Motor neuron (in vitro differentiated cells): ENCODE measurements at regions not wholly inside any gene's neighbourhood (a gene's known extent, or its start where the extent isn't known, plus 50 kb on each side); places are given as distances from the start of the nearest gene placed in this dataset.

Experiments
- ATAC-seq, 8 experiments: fragments of 200-7000 bp; cut with Tn5 transposase; replicated peaks in 6 of 8; 2 replicates each; pipeline ENCODE4 v1.8.0; 2021; ENCODE audit warnings: mild to moderate bottlenecking in 8 of 8, moderate library complexity in 8 of 8
- H3K27ac ChIP-seq, 2 donors: fragments of 250-450 bp; sonication (Bioruptor Pico); 2 replicates each; pipeline ENCODE4 v1.9.0; 2021; ENCODE audit warnings: antibody characterized with exemption in 2 of 2, mild to moderate bottlenecking in 2 of 2, moderate library complexity in 1 of 2
- H3K4me1 ChIP-seq, 2 donors: fragments of 250-450 bp; sonication (Bioruptor Pico); replicated peaks in 1 of 2; 2 replicates each; pipeline ENCODE4 v1.6.1; 2021; ENCODE audit warnings: antibody characterized with exemption in 2 of 2, mild to moderate bottlenecking in 2 of 2, moderate library complexity in 1 of 2
- H3K4me3 ChIP-seq, 5 donors: fragments of 250-450 bp; sonication (Bioruptor Pico); 2 replicates each; pipeline ENCODE4 v1.9.0; 2021; ENCODE audit warnings: antibody characterized with exemption in 5 of 5, mild to moderate bottlenecking in 5 of 5, moderate library complexity in 4 of 5
- WGBS, 10 experiments: fragments of 450-650 bp; shearing (Covaris generic); methylation state at CpG; one replicate each; pipeline ENCODE4 v1.0.0; 2022; 5-methylcytosine and 5-hydroxymethylcytosine counted together
- in situ Hi-C, 9 experiments: fragments of 400-800 bp; cut with MboI; loops; one replicate each; pipeline ENCODE4 v1.15.0; 2021; ENCODE audit warnings: low sequenced_read_pairs in 9 of 9, low pct_unique_long_range_greater_than_20kb in 2 of 9; ENCODE audit not compliant: unreplicated experiment in 9 of 9

- WGBS, 10 experiments = 0 to 90% (median 51%) methylated on average over 1 to 6 of the region's 12 CpGs
- in situ Hi-C loops = no loop called here
- H3K4me3 ChIP-seq = no peak overlapping the region
- H3K27ac ChIP-seq = no peak overlapping the region
- ATAC-seq = peak in 3 of 8 experiments; percentile 26 to 56 (median 55)
- peaks cover 13 to 16% of the 10 kb centered on the region in 2 donors for H3K4me1 ChIP-seq
Observed at GRCh38 chr2:8392098-8392866, 289.6 kb upstream of the ID2 start.

DNA sequence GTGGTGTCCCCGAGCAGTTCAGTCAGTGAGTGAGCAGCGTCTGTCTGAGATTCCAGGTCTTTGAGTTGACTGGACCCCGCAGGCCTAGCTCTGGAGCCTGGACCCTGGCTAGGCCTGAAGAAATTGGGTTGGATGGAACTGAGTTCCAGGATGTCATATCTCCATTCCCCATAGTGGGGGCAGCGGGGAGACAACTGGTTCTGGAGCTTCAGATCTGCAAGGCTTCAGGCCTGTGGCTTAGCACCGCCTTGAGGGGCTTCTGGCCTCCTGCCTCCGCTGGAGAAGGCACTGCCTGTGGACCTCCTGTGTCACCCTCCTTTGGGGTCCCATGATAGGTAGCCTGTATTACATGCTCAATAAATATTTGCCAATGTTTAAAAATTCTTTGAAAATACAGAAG lies 288.4 kb upstream of the ID2 start:
- 75 to 100% (median 100%) methylated on average over 1 to 4 of the region's 6 CpGs; no CpG with 5 or more reads in 3 of the 10 experiments for WGBS, 10 experiments
- peaks cover 13 to 16% of the 10 kb centered on the region in 2 donors for H3K4me1 ChIP-seq
- no peak for ATAC-seq
- H3K4me3 ChIP-seq = no peak overlapping the region
- in situ Hi-C loops = no loop called here
- H3K27ac ChIP-seq = no peak overlapping the region

GRCh38 chr2:8394131-8394530 lies 287.7 kb upstream of the ID2 start:
- in situ Hi-C loops = no loop called here
- no peak for ATAC-seq
- 75 to 87% (median 80%) methylated on average over 1 to 5 of the region's 5 CpGs; no CpG with 5 or more reads in 5 of the 10 experiments for WGBS, 10 experiments

GRCh38 chr2:8394569-8395359 lies 287.1 kb upstream of the ID2 start:
- in situ Hi-C loops = no loop called here
- H3K27ac ChIP-seq = no peak overlapping the region
- no peak for ATAC-seq
- H3K4me3 ChIP-seq = no peak overlapping the region
- peaks cover 7 to 8% of the 10 kb centered on the region in 2 donors for H3K4me1 ChIP-seq
- WGBS, 10 experiments = 66 to 93% (median 78%) methylated on average over 3 to 9 of the region's 9 CpGs; no CpG with 5 or more reads in 1 of the 10 experiments

More at GRCh38 chr2:8394131-8394530, 287.7 kb upstream of the ID2 start:
- peaks cover 13 to 14% of the 10 kb centered on the region in 2 donors for H3K4me1 ChIP-seq
- H3K27ac ChIP-seq = no peak overlapping the region
- no peak overlapping the region for H3K4me3 ChIP-seq

GRCh38 chr2:8395718-8396117 lies 286.1 kb upstream of the ID2 start:
- 17 to 100% (median 20%) methylated on average over 1 of the region's 1 CpG; no CpG with 5 or more reads in 7 of the 10 experiments for WGBS, 10 experiments
- in situ Hi-C loops = no loop called here
- no peak overlapping the region for H3K4me3 ChIP-seq
- ATAC-seq = no peak
- H3K27ac ChIP-seq = no peak overlapping the region
- H3K4me1 ChIP-seq = peaks cover 5 to 6% of the 10 kb centered on the region in 2 donors

DNA sequence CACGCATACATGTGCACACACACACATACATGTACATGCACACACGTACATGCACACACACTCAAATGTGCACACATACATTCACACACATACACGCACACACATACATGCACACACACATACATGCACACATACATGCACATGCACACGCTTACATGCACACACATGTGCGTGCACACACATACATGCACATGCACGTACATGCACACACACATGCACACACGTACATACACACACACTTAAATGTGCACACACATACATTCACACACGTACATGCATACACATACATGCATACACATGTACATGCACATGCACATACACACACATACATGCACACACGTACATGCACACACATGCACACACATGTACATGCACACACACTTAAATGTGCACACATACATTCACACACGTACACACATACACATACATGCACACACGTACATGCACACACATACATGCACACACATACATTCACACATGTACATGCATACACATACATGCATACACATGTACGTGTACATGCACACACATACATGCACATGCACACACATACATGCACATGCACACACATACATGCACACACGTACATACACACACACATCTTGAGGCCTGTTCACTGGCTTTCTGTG lies 283.7 kb upstream of the ID2 start:
- Histone ChIP-seq H3K4me3 (no peak overlapping the region), H3K27ac (no peak overlapping the region), H3K4me1 (no peaks in the 10 kb centered on the region)
- 50 to 93% (median 71%) methylated on average over 3 to 9 of the region's 13 CpGs for WGBS, 10 experiments
- in situ Hi-C loops = no loop called here
- ATAC-seq = no peak

DNA sequence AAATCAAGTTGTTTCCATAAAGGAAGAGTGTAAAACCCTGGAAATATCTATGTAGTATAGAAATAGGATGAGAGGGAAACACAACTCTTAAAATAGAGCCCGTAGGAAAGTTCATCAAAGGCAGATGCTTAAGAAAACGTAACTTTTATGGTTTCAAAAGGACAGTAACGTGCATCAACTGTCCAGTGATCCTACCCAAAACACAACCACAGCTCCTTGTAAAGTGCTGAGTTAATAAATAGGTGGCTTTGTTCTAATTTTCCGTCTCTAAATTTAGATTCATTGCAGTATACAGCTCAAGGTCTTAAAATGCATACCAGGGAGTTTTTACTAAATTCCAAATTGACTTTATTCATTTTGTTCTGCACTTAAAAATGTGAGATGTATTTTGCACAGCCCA lies 282.1 kb upstream of the ID2 start:
- Histone ChIP-seq H3K4me3 (no peak overlapping the region), H3K27ac (no peak overlapping the region), H3K4me1 (no peaks in the 10 kb centered on the region)
- 27 to 94% (median 74%) methylated on average over 3 to 4 of the region's 4 CpGs; no CpG with 5 or more reads in 2 of the 10 experiments for WGBS, 10 experiments
- in situ Hi-C loops = no loop called here
- ATAC-seq = no peak

GRCh38 chr2:8400196-8400595 lies 281.7 kb upstream of the ID2 start:
- no peak overlapping the region for H3K27ac ChIP-seq
- ATAC-seq = no peak
- WGBS, 10 experiments = 0 to 96% (median 61%) methylated on average over 2 to 6 of the region's 10 CpGs; no CpG with 5 or more reads in 3 of the 10 experiments
- no peaks in the 10 kb centered on the region for H3K4me1 ChIP-seq
- no peak overlapping the region for H3K4me3 ChIP-seq
- in situ Hi-C loops = no loop called here

- Histone ChIP-seq H3K4me1 (no peaks in the 10 kb centered on the region), H3K4me3 (no peak overlapping the region), H3K27ac (no peak overlapping the region)
- in situ Hi-C loops = no loop called here
- ATAC-seq = no peak
- 0% methylated on average over 1 of the region's 1 CpG; no CpG with 5 or more reads in 8 of the 10 experiments for WGBS, 10 experiments
Observed at GRCh38 chr2:8402222-8402621, 279.6 kb upstream of the ID2 start.

DNA sequence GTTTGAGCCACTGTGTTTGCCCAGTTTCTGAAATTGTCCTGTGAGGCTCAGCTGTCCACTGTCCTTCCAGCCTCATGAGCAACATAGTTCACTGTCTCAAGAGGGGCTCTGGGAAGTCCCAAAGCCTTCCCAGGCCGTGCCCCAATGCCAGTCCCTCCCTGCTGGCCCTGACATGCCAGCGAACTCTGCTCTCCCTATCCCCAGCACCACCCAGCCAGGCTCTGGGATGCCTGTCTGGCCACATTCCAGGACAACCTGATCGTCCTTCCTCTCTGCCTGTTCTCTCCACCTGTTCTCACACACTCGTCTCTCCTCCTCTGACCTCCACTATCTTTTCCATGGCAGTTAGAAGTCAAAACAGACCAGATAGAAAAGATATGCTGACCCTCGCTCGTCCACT lies 278.0 kb upstream of the ID2 start:
- 0 to 100% (median 63%) methylated on average over 1 to 6 of the region's 6 CpGs; no CpG with 5 or more reads in 2 of the 10 experiments for WGBS, 10 experiments
- in situ Hi-C loops = no loop called here

GRCh38 chr2:8405334-8405733 lies 276.5 kb upstream of the ID2 start:
- Histone ChIP-seq H3K27ac (no peak overlapping the region), H3K4me3 (no peak overlapping the region), H3K4me1 (peaks cover 0 to 7% of the 10 kb centered on the region in 2 donors)
- ATAC-seq = no peak
- in situ Hi-C loops = no loop called here
- WGBS, 10 experiments = 64 to 100% (median 89%) methylated on average over 1 to 3 of the region's 3 CpGs; no CpG with 5 or more reads in 1 of the 10 experiments

More for the DNA sequence above, 278.0 kb upstream of the ID2 start:
- Histone ChIP-seq H3K4me3 (no peak overlapping the region), H3K27ac (no peak overlapping the region), H3K4me1 (no peaks in the 10 kb centered on the region)
- ATAC-seq = no peak

DNA sequence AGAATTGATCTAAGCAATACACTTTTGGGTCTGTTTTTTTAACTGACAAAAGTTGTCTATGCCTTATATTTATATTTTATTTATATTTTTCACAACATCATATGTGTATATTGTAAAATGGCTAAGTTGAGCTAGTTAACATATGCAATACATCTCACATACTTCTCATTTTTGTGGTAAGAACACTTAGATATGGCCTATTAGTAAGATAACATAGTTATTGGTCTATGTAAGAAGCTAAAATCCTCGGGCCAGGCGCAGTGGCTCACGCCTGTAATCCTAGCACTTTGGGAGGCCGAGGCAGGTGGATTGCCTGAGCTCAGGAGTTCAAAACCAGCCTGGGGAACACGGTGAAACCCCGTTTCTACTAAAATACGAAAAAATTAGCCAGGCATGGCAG lies 275.6 kb upstream of the ID2 start:
- 20 to 93% (median 69%) methylated on average over 1 to 7 of the region's 7 CpGs; no CpG with 5 or more reads in 3 of the 10 experiments for WGBS, 10 experiments
- in situ Hi-C loops = no loop called here
- no peak for ATAC-seq

GRCh38 chr2:8407332-8407731 lies 274.5 kb upstream of the ID2 start:
- no peak overlapping the region for H3K27ac ChIP-seq
- ATAC-seq = no peak
- in situ Hi-C loops = no loop called here
- H3K4me3 ChIP-seq = no peak overlapping the region
- WGBS, 10 experiments = 57 to 100% (median 80%) methylated on average over 2 of the region's 3 CpGs; no CpG with 5 or more reads in 3 of the 10 experiments
- H3K4me1 ChIP-seq = peaks cover 0 to 11% of the 10 kb centered on the region in 2 donors

More for the DNA sequence above, 275.6 kb upstream of the ID2 start:
- H3K4me3 ChIP-seq = no peak overlapping the region
- peaks cover 0 to 7% of the 10 kb centered on the region in 2 donors for H3K4me1 ChIP-seq
- no peak overlapping the region for H3K27ac ChIP-seq
